NCI-H2227 treated with DMSO at 0.1 percent for 48 hours (cell line): ENCODE measurements at regions not wholly inside any gene's neighbourhood (a gene's known extent, or its start where the extent isn't known, plus 50 kb on each side); places are given as distances from the start of the nearest gene placed in this dataset.
"Not testable (repeated sequence)": the region's sequence is repeated elsewhere in the genome, so short reads cannot be mapped to it uniquely, and the experiment has no call there.

Experiments
- DNase-seq: peaks from one replicate; lab custom pipeline; 2025; lab: John Stamatoyannopoulos, UW

GRCh38 chr2:185507719-185508118, 230.9 kb upstream of the FSIP2 start:
- no peak for DNase-seq

GRCh38 chr2:185510060-185510459, 228.5 kb upstream of the FSIP2 start:
- no peak for DNase-seq

GRCh38 chr2:185511925-185512324, 226.7 kb upstream of the FSIP2 start:
- DNase-seq: no peak

- DNase-seq: no peak
These were observed 216.1 kb upstream of the FSIP2 start for GRCh38 chr2:185522472-185522871.

GRCh38 chr2:185524242-185524641, 214.4 kb upstream of the FSIP2 start:
- not testable (repeated sequence) for DNase-seq

- no peak for DNase-seq
These were observed 212.4 kb upstream of the FSIP2 start for GRCh38 chr2:185526161-185526560.

GRCh38 chr2:185531721-185532120, 206.9 kb upstream of the FSIP2 start:
- no peak for DNase-seq

- no peak for DNase-seq
These were observed 200.9 kb upstream of the FSIP2 start for GRCh38 chr2:185537689-185538088.

- no peak for DNase-seq
These were observed 171.4 kb upstream of the FSIP2 start for GRCh38 chr2:185567196-185567595.

GRCh38 chr2:185567940-185568339, 170.7 kb upstream of the FSIP2 start:
- no peak for DNase-seq

- DNase-seq: no peak
These were observed 160.3 kb upstream of the FSIP2 start for GRCh38 chr2:185578322-185578721.

GRCh38 chr2:185583058-185583816, 155.4 kb upstream of the FSIP2 start:
- no peak for DNase-seq

GRCh38 chr2:185585165-185585564, 153.4 kb upstream of the FSIP2 start:
- DNase-seq: not testable (repeated sequence)

GRCh38 chr2:185591276-185591675, 147.3 kb upstream of the FSIP2 start:
- not testable (repeated sequence) for DNase-seq

GRCh38 chr2:185607945-185608344, 130.7 kb upstream of the FSIP2 start:
- no peak for DNase-seq

GRCh38 chr2:185608799-185609198, 129.8 kb upstream of the FSIP2 start:
- no peak for DNase-seq

GRCh38 chr2:185610301-185610700, 128.3 kb upstream of the FSIP2 start:
- no peak for DNase-seq

GRCh38 chr2:185618625-185619024, 120.0 kb upstream of the FSIP2 start:
- no peak for DNase-seq

GRCh38 chr2:185625604-185626003, 113.0 kb upstream of the FSIP2 start:
- DNase-seq: no peak

- no peak for DNase-seq
These were observed 109.6 kb upstream of the FSIP2 start for GRCh38 chr2:185628985-185629384.

GRCh38 chr2:185633621-185634020, 105.0 kb upstream of the FSIP2 start:
- no peak for DNase-seq

- no peak for DNase-seq
These were observed 99.8 kb upstream of the FSIP2 start for GRCh38 chr2:185638771-185639170.

- DNase-seq: no peak
These were observed 98.0 kb upstream of the FSIP2 start for GRCh38 chr2:185640588-185640987.

- DNase-seq: no peak
These were observed 95.2 kb upstream of the FSIP2 start for GRCh38 chr2:185643434-185643833.
